ENCODE measurements at regions not wholly inside any gene's neighbourhood (a gene's known extent, or its start where the extent isn't known, plus 50 kb on each side); places are given as distances from the start of the nearest gene placed in this dataset.
"Not testable (repeated sequence)": the region's sequence is repeated elsewhere in the genome, so short reads cannot be mapped to it uniquely, and the experiment has no call there.

GRCh38 chr10:56561336-56561735 lies 200.3 kb upstream of the ZWINT start:
- no peak for DNase-seq

GRCh38 chr10:56551037-56551436 lies 190.0 kb upstream of the ZWINT start:
- DNase-seq: no peak

DNA sequence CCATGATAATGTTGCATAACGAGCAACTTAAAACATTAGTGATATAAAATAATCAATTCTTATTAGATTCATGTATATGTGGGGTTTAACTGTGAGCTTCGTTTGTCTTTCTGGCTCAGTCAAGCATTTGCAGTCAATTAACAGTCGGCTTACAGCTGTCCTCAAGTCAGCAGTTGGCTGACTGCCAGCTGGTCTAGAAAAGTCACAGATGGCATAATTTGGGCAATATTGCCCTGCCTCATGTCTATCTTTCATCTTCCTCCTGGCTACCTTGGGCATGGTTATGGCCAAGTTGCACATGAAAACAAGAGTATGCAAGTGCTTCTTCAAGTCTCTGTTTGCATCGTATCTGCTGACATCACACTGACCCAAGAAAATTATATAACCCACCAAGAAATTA lies 186.1 kb upstream of the ZWINT start:
- DNase-seq: no peak

GRCh38 chr10:56537984-56538383 lies 176.9 kb upstream of the ZWINT start:
- DNase-seq: peak; percentile 82

DNA sequence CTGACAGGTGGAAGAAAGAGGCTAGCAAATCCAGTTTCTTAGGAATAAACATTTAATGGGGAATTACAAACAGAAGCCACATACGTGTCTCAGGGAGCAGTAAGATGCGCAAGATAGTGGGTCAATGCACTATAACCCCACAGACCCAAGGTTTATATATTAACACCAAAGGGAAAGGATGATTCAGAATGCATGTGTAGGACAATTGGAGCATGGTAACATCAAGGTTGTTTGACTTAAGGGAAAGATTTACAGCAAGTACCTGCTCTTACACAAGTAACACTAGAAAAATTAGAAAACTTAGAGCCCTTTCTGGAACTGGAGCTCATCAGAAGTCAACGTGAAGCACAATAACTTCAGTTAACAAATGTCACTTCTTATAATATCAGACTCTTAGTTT lies 161.1 kb upstream of the ZWINT start:
- DNase-seq: no peak

- DNase-seq: no peak
Observed at GRCh38 chr10:56508562-56508961, 147.5 kb upstream of the ZWINT start.

DNA sequence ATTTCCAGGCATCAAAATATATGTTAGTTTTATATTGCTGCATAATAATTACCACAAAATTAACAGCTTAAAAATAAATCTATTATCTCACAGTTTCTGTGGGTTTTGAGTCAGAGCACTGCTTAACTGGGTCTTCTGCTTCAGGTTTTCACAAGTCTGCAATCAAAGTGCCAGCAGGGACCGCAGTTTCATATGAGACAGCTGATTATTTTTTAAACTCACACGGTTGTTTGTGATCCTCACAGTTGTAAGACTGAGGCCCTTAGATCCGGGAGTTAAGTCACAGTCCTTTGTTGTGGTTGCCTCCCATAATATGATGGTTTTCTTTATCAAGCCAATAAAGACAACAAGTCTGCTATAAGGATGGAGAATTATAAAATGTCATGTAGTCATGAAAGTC lies 146.0 kb upstream of the ZWINT start:
- no peak for DNase-seq

DNA sequence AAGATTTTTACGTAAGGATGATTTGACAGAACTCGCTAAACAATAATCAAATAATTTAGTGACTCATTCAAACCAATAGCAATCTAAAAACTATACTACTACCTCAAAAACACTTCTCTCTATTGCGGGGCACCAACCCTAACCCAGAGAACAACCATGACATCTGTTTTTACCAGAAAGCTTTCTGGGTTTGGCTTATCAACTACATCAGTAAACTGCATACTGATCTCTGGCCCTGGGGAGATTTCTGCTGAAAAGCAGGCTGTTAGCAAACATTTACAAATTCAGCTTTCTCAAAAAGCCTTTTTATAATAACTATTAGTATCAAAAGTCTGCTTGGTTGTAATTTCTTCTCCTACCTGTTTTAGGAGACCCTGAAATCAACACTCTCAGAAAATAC lies 144.5 kb upstream of the ZWINT start:
- DNase-seq: no peak

- no peak for DNase-seq
Observed at GRCh38 chr10:56496186-56496486, 135.1 kb upstream of the ZWINT start.

GRCh38 chr10:56487746-56488145 lies 126.7 kb upstream of the ZWINT start:
- DNase-seq: no peak

DNA sequence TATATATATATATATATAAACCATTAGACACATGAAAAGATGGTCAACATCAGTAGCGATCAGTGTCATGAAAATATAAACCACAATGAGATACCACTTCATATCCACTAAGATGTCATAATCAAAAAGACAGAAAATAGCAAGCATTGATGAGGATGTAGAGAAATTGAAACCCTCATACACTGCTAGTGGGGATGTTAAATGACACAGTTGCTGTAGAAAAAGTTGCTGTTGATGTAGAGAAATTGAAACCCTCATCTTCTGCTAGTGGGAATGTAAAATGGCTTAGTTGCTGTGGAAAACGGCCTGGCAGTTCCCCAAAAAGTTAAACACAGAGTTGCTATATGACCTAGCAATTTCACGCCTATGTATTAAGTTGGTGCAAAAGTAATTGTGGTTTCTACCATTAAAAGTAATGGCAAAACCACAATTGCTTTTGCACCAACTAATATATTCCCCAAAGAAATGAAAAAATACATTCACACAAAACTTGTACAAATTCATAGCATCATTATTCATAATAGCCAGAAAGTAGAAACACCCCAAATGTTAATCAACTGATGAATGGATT lies 120.5 kb upstream of the ZWINT start:
- no peak for DNase-seq

- no peak for DNase-seq
Observed at GRCh38 chr10:56472978-56473377, 111.9 kb upstream of the ZWINT start.

- no peak for DNase-seq
Observed at GRCh38 chr10:56470701-56471100, 109.6 kb upstream of the ZWINT start.

DNA sequence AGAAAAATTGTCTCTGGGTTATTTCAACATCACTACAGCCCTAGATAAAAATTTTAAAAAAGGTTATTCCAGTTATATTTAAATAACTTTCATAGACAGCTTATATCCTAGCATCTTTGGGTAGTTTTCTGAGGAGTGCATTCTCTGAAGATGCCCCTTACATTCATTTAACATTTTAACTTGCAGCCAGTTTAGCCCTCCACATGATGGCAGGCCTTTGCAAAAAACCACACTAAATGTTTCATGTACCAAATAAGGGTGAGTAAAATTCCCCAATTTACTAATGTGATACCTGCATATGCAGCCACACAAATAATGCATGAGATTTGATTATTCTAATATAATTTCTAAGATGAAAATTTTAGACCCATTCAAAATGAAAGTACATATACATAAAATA lies 108.4 kb upstream of the ZWINT start:
- DNase-seq: no peak

DNA sequence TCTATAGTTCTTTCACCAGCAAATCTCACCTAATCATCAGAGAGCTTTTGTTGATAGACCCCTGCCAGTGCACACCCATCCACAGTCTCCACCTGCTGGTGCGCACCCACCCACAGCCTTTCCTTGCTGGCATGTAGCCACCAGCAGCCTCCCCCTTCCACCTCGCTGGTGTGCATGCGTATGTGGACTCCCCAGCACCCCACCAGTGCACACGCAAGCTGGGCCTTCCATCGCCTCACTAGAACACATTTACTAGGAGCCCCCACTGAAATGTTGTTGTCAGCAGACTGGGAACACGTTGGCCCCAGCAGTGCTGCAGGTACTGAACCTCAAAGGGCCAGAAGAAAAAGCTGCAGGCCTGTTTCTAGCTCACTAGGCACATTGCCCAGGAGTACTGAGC lies 104.9 kb upstream of the ZWINT start:
- no peak for DNase-seq

DNA sequence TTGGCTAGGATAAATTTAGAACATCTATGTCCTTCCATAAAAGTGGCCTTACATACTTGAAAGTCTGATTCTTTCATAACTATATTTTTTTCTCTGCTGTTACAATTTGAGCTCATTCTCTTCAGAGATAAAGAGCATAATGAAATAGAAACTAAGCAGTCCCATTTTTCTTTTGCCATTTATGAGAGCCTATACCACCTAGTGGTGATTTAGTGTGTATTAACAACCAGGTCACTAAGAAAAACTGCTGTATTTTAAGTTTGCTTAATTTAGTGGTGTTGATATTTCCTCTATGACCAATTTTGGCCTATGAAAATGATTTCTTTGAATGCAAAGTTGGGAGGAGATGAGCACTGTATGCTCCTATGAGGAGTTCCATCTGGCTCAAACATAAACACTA lies 88.7 kb upstream of the ZWINT start:
- no peak for DNase-seq

DNA sequence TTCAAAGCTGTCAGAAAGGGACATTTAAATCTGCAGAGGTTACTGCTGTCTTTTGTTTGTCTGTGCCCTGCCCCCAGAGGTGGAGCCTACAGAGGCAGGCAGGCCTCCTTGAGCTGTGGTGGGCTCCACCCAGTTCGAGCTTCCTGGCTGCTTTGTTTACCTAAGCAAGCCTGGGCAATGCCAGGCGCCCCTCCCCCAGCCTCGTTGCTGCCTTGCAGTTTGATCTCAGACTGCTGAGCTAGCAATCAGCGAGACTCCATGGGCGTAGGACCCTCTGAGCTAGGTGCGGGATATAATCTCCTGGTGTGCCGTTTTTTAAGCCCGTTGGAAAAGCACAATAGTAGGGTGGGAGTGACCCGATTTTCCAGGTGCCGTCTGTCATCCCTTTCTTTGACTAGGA lies 86.6 kb upstream of the ZWINT start:
- not testable (repeated sequence) for DNase-seq

DNA sequence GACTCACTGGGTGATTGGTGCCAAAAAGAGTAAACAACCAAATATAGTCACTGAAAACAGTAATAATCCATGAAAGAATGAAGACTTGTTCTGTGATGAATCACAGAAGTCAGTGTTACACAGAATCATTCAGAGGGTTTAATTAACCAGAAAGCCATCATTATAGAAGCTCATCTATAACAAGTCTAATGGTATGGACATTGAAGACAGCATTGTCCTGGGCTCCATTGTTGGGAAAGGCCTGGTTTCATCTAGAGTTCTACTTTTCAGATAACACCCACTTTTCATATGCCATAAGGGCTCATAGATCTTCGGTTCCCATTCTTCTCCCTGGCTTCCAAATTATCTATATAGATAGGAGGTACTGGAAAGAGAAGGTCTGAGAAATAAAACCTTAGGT lies 80.3 kb upstream of the ZWINT start:
- not testable (repeated sequence) for DNase-seq

All from islet precursor cell (in vitro differentiated cells).